Large intestine (tissue), 3 donors: ENCODE measurements at regions not wholly inside any gene's neighbourhood (a gene's known extent, or its start where the extent isn't known, plus 50 kb on each side); places are given as distances from the start of the nearest gene placed in this dataset.

Source experiments
- DNase-seq, 2 donors: peaks; one replicate each; pipeline versions ENCODE4 v3.0.0 to v3.0.0-alpha.2; 2013
- H3K27ac ChIP-seq: one replicate; pipeline ENCODE4 v1.5.1; 2013; ENCODE audit warnings: low read length
- H3K27me3 ChIP-seq: 2 replicates; pipeline ENCODE4 v1.6.1; 2013; ENCODE audit warnings: low read length; ENCODE audit not compliant: control insufficient read depth, insufficient read depth
- H3K36me3 ChIP-seq: 2 replicates; pipeline ENCODE4 v1.6.1; 2013; ENCODE audit warnings: low read length; ENCODE audit not compliant: control insufficient read depth, insufficient read depth
- H3K4me1 ChIP-seq: one replicate; pipeline ENCODE4 v1.6.1; 2013; ENCODE audit warnings: low read length; ENCODE audit not compliant: control insufficient read depth, insufficient read depth
- H3K4me3 ChIP-seq: one replicate; pipeline ENCODE4 v1.5.1; 2013; ENCODE audit warnings: low read length
- H3K9me3 ChIP-seq: one replicate; pipeline ENCODE4 v1.6.1; 2013; ENCODE audit warnings: mild to moderate bottlenecking, low read depth, low read length, moderate library complexity; ENCODE audit not compliant: control insufficient read depth
- WGBS: methylation state at CpG from one replicate; pipeline ENCODE4 v1.1.5; 2013; ENCODE audit warnings: low lambda C conversion rate; ENCODE audit not compliant: insufficient coverage; 5-methylcytosine and 5-hydroxymethylcytosine counted together

DNA sequence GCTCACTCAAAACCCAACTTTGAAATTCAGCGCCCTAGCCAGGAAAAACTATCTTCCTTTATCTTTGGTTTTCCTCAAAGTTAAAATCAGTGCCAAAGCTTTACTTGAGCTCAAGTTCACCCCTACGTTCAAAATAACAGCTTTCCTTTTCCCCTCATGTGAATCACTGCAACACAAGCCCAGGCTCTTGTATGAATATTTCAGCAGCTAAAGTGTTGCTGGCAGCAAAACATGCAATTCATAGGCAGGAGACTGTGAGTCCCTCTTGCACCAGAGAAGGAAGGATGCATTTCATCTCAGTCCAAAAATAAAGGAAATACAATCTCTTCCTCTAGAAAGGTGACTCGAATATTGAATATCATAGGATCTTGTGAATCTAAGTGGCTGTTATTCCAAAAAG is 461.3 kb upstream of the SOX11 start:
- 100% methylated on average over 1 of the region's 3 CpGs for WGBS
- DNase-seq: no peak
- H3K4me3 ChIP-seq: no peak overlapping the region
- no peaks in the 10 kb centered on the region for H3K36me3 ChIP-seq
- H3K9me3 ChIP-seq: no peaks in the 10 kb centered on the region
- no peak overlapping the region for H3K27ac ChIP-seq
- no peaks in the 10 kb centered on the region for H3K4me1 ChIP-seq
- H3K27me3 ChIP-seq: no peaks in the 10 kb centered on the region

DNA sequence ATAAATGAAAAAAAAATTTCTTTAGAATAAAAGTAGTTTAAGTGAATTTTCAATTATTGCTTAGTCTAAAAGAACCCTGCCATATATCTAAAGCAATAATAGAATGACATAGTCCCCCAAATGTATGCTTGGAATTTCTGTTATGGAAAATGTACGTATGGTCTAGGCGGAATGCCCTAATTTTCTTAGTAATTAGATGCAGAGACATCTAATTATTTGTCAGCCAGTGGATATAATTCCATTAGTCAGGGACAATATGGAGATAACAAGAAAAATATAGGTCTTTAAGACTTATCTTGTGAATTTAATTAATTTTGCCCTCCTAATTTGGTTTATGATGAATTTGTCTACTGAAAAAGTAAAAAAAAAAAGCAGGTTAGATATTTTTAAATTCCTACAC is 460.9 kb upstream of the SOX11 start:
- H3K4me1 ChIP-seq: no peaks in the 10 kb centered on the region
- no CpG with 5 or more reads among the region's 2 CpGs for WGBS
- no peak overlapping the region for H3K4me3 ChIP-seq
- no peaks in the 10 kb centered on the region for H3K27me3 ChIP-seq
- H3K9me3 ChIP-seq: no peaks in the 10 kb centered on the region
- no peaks in the 10 kb centered on the region for H3K36me3 ChIP-seq
- DNase-seq: no peak
- H3K27ac ChIP-seq: no peak overlapping the region

DNA sequence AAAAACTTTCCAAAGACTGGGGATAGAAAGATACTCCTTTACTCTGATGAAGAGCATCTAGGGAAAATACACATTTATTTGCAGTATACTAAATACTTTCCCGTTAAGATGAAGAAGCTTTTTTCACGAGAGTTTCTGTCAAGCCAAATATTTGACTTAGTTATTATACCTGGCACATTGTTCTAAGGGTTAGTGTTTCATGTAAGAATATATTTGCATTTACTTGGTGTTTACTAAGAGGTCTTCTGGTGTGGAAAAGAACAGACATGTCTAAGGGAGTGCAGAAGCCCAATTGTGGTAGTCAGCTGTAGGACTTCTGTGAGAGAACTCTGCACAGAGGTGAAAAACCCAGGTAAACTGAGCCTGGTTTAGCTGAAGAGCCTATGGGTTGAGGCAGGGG is 457.6 kb upstream of the SOX11 start:
- H3K36me3 ChIP-seq: no peaks in the 10 kb centered on the region

DNA sequence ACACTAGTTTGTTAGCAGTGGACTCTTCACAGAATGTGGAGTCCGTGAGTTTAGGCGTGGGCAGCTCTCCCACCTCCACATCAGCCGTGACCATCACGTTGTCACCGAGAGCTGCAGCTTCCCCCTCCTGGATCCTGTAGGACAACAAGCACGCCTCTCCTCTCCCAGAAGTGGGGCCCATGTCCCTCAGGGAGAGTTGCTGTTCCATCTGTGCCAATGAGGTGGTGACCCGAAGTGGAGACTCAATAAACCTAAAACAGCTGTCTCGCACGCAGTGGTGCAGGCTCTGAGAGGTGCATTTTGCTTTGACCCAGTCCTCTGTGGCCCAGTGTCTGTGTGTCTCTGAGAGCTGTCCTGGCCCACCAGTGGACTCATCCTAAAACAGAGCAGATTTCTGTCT is 456.5 kb upstream of the SOX11 start:
- no peaks in the 10 kb centered on the region for H3K9me3 ChIP-seq
- no peak for DNase-seq

More for the DNA sequence above, 457.6 kb upstream of the SOX11 start:
- Histone ChIP-seq H3K9me3 (no peaks in the 10 kb centered on the region), H3K4me3 (no peak overlapping the region), H3K27ac (no peak overlapping the region), H3K4me1 (no peaks in the 10 kb centered on the region), H3K27me3 (no peaks in the 10 kb centered on the region)
- 100% methylated on average over 1 of the region's 2 CpGs for WGBS
- DNase-seq: no peak

DNA sequence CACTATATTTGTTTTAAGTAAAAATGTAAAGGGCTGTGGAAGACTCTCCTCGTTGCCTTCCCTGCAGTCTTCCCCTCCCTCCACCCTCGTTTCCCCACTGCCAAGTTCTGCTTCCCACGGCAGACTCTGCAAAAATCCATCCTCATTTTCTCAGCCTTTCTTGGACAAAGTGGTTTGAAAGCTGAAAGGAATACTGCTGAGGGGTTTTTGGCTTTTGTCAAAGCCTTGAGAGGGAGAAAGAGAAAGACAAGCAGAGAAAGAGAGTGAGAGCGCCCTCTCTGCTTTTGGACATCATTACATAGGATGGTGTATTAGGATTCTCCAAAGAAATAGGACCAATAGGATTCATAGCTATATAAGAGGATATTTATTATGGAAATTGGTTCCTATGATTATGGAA is 455.9 kb upstream of the SOX11 start:
- no peaks in the 10 kb centered on the region for H3K4me1 ChIP-seq
- H3K9me3 ChIP-seq: no peaks in the 10 kb centered on the region
- no peak overlapping the region for H3K27ac ChIP-seq
- H3K36me3 ChIP-seq: no peaks in the 10 kb centered on the region
- H3K4me3 ChIP-seq: no peak overlapping the region
- no peak for DNase-seq
- no peaks in the 10 kb centered on the region for H3K27me3 ChIP-seq
- 75% methylated on average over 1 of the region's 4 CpGs for WGBS

More for the DNA sequence above, 456.5 kb upstream of the SOX11 start:
- Histone ChIP-seq H3K36me3 (no peaks in the 10 kb centered on the region), H3K27ac (no peak overlapping the region), H3K4me3 (no peak overlapping the region), H3K4me1 (no peaks in the 10 kb centered on the region), H3K27me3 (no peaks in the 10 kb centered on the region)
- no CpG with 5 or more reads among the region's 9 CpGs for whole genome bisulfite sequencing

DNA sequence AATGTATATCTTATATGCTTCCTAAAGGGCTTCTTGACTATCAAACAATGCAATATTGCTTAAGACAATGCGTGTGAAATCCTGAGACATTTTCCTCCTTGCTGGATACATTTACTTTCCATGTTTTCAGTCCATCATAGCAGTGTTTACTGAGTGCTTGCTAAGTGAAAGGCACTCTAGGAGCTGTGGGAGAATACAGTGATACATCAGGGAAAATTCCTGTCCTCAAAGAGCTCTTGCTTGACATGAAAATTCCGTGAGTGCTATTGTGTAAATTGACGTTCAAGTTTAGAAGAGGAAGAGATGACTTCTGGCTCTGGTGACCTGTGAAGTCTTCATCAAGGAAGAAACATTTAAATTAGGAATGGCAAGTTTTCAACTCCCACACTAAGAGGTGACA is 449.4 kb upstream of the SOX11 start:
- Histone ChIP-seq H3K27ac (no peak overlapping the region), H3K36me3 (no peaks in the 10 kb centered on the region), H3K9me3 (no peaks in the 10 kb centered on the region), H3K27me3 (no peaks in the 10 kb centered on the region), H3K4me1 (no peaks in the 10 kb centered on the region), H3K4me3 (no peak overlapping the region)
- DNase-seq: no peak
- WGBS: no CpG with 5 or more reads among the region's 3 CpGs

DNA sequence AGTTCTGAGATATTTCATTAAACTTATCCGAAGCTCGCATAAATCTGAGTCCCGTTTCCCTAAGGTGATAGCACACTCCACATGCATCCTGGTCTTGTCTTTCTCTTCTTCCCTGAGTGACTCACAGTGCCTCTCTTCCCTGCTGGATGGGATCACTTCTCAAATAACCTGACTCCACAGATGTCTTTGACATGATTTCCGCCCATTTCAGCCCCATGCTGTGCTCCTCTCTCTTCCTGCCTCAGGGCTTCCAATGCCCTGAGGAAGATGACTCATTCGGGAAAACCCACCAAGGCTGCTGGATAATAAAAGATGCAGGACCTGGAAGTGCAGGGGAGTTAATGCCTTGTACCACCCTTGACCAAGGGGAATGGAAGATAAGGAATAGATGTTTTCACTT is 441.7 kb upstream of the SOX11 start:
- no peak for DNase-seq
- no peak overlapping the region for H3K4me3 ChIP-seq
- no peaks in the 10 kb centered on the region for H3K9me3 ChIP-seq
- H3K36me3 ChIP-seq: no peaks in the 10 kb centered on the region
- WGBS: 88% methylated on average over 3 of the region's 5 CpGs
- no peaks in the 10 kb centered on the region for H3K4me1 ChIP-seq
- no peak overlapping the region for H3K27ac ChIP-seq
- H3K27me3 ChIP-seq: no peaks in the 10 kb centered on the region

DNA sequence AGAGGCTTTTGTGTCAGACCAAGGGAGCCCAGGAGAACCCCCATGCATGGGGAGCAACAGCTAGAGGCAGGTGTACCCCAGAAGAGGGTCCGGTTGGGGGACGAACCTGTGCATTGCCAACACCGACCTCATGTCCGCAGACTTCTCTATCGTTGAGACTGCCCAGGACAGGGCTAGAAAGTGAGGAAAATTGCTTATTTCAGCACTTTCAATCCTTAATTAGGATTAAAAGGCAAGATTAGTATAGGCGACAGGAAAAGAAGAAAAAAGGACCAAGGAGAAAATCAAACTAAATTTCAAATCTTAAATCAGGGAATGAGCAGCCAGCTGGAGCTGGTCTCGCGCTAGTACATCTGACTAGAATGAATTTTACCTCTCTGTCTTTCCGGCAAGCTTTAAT is 438.9 kb upstream of the SOX11 start:
- Histone ChIP-seq H3K36me3 (no peaks in the 10 kb centered on the region), H3K9me3 (no peaks in the 10 kb centered on the region), H3K4me3 (no peak overlapping the region), H3K27me3 (no peaks in the 10 kb centered on the region), H3K4me1 (no peaks in the 10 kb centered on the region), H3K27ac (no peak overlapping the region)
- WGBS: 100% methylated on average over 4 of the region's 9 CpGs
- no peak for DNase-seq

DNA sequence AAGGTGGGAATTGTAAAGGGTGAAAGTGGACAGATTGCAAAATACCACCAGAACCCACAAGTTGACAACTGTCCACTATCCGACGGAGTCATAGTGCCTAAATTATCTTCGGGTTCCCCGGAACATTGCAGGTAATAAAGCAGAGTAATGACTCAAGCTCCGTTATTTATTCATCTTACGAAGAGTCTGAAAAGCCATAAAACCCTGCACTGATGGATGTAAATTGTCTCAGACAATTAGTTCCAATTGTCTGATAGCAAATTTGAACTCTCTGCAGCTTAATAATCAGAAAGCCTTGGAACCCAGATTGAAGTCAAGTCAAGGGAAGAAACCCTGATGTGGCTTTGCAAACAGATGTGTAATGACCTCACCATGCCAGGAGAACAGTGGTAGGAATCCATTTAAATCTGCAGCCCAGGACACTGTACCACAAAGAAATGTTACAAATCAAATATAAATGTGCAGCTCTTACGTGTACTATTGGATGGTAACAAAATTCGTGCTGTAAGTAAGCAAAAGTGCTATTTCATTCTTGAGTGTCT is 437.3 kb upstream of the SOX11 start:
- 57% methylated on average over 1 of the region's 8 CpGs for WGBS
- H3K4me1 ChIP-seq: no peaks in the 10 kb centered on the region
- no peaks in the 10 kb centered on the region for H3K9me3 ChIP-seq
- no peak overlapping the region for H3K4me3 ChIP-seq
- no peak overlapping the region for H3K27ac ChIP-seq
- H3K36me3 ChIP-seq: no peaks in the 10 kb centered on the region
- no peaks in the 10 kb centered on the region for H3K27me3 ChIP-seq
- DNase-seq: no peak

DNA sequence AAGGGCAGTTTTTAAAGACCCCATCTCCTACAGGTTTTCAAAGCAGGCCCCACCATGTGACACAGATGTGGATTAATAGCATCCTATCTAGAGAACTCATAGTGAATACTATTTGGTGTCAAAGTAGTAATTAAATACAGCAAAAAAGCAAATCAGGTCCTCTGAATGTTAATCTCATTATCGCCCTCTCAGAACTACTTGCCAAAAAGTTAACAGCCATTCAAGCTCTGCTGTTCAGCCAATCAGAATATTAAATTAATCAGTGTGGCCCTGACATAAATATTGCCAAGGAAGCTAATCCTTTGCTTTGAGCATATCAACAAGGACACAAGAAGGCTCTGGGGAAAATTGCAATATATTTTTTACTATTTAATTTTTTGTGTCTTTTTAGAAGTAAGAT is 428.9 kb upstream of the SOX11 start:
- no peaks in the 10 kb centered on the region for H3K36me3 ChIP-seq
- DNase-seq: no peak
- H3K27ac ChIP-seq: no peak overlapping the region
- H3K27me3 ChIP-seq: no peaks in the 10 kb centered on the region
- WGBS: no CpG with 5 or more reads among the region's 1 CpG
- no peaks in the 10 kb centered on the region for H3K4me1 ChIP-seq
- no peak overlapping the region for H3K4me3 ChIP-seq
- H3K9me3 ChIP-seq: no peaks in the 10 kb centered on the region

DNA sequence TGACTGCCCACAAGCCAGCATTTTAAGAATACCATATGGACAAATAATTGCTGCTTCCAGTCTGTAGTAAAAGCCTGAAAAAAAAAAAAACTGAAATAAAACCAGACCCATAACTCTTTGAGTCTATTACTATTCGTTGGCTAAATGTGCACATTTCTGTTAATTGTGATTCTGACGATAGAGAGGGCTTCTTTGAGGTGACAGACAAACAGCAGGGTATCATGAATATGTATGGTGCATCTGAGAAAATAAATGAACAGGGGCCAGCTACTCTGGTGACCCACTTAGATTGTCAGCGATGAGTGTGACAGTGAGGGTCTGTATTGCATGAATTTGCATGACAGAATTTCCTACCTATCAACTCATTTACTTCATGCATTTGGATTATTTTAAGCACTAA is 427.8 kb upstream of the SOX11 start:
- no CpG with 5 or more reads among the region's 3 CpGs for WGBS
- Histone ChIP-seq H3K27me3 (no peaks in the 10 kb centered on the region), H3K4me1 (no peaks in the 10 kb centered on the region), H3K9me3 (no peaks in the 10 kb centered on the region), H3K27ac (no peak overlapping the region), H3K36me3 (no peaks in the 10 kb centered on the region), H3K4me3 (no peak overlapping the region)
- DNase-seq: no peak
